ENCODE measurements at regions not wholly inside any gene's neighbourhood (a gene's known extent, or its start where the extent isn't known, plus 50 kb on each side); places are given as distances from the start of the nearest gene placed in this dataset.

DNA sequence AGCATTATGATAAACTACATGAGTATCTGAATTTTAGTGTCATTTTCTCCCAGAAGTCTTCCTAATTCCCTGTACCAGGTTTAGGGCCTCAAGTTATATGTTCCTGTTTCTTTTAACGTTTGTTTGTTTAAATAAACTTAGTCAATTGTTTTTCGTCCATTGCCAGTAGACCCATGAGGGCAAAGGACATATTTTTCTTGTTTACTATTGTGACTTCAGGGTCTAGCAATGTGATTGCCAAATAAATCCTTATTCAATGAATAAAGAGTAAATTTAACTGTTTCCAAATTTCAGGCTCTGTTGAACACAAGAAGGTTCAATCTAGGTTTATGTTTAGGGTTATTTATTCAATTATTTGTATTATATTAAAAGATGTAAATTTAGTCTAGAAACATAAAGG, 391.6 kb upstream of the MGAT4C start:
- TF ChIP-seq TRIM28 (IDR thresholded peaks at IDR 0.05; ENCODE audit: borderline replicate concordance, low read length) (no peak), ZBTB21 (tag by site-specific recombination; IDR thresholded peaks at IDR 0.05) (no peak), YY1 (tag by site-specific recombination; IDR thresholded peaks at IDR 0.05) (no peak), ZNF335 (tag by site-specific recombination; conservative IDR thresholded peaks at IDR 0.05) (no peak), ZNF274 (IDR thresholded peaks at IDR 0.05; ENCODE audit: low read length) (no peak), ZNF274 (tag by site-specific recombination; IDR thresholded peaks at IDR 0.05; ENCODE audit: borderline replicate concordance) (no peak), KLF1 (tag by site-specific recombination; IDR thresholded peaks at IDR 0.05) (no peak), ZFP3 (tag by site-specific recombination; IDR thresholded peaks at IDR 0.05; ENCODE audit: low read depth) (no peak), FEZF1 (tag by site-specific recombination; IDR thresholded peaks at IDR 0.05) (no peak), GLIS1 (tag by site-specific recombination; IDR thresholded peaks at IDR 0.05) (no peak)
- TF ChIP-seq, protein P1, sequence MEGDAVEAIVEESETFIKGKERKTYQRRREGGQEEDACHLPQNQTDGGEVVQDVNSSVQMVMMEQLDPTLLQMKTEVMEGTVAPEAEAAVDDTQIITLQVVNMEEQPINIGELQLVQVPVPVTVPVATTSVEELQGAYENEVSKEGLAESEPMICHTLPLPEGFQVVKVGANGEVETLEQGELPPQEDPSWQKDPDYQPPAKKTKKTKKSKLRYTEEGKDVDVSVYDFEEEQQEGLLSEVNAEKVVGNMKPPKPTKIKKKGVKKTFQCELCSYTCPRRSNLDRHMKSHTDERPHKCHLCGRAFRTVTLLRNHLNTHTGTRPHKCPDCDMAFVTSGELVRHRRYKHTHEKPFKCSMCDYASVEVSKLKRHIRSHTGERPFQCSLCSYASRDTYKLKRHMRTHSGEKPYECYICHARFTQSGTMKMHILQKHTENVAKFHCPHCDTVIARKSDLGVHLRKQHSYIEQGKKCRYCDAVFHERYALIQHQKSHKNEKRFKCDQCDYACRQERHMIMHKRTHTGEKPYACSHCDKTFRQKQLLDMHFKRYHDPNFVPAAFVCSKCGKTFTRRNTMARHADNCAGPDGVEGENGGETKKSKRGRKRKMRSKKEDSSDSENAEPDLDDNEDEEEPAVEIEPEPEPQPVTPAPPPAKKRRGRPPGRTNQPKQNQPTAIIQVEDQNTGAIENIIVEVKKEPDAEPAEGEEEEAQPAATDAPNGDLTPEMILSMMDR (tag by site-specific recombination; IDR thresholded peaks at IDR 0.05), result no peak
